Fibroblast of lung (primary cell): ENCODE measurements at regions not wholly inside any gene's neighbourhood (a gene's known extent, or its start where the extent isn't known, plus 50 kb on each side); places are given as distances from the start of the nearest gene placed in this dataset.

Experiments
- DNase-seq, 2 donors: peaks; one replicate each; pipeline versions ENCODE4 v3.0.0 to v3.0.0-alpha.2; 2010; ENCODE audit warnings: low read depth in 2 of 2
- H2AFZ ChIP-seq: 2 replicates; pipeline ENCODE4 v1.5.1; 2012; ENCODE audit warnings: low read length, control low read depth, inconsistent platforms
- H3K27ac ChIP-seq: 2 replicates; pipeline ENCODE4 v1.5.1; 2011; ENCODE audit warnings: low read length, control low read depth; ENCODE audit not compliant: insufficient read depth
- H3K27me3 ChIP-seq: 2 replicates; pipeline ENCODE4 v1.5.1; 2011; ENCODE audit warnings: mild to moderate bottlenecking, low read length; ENCODE audit not compliant: control insufficient read depth, insufficient read depth
- H3K36me3 ChIP-seq: 2 replicates; pipeline ENCODE4 v1.5.1; 2011; ENCODE audit warnings: low read length; ENCODE audit not compliant: control insufficient read depth, insufficient read depth
- H3K4me1 ChIP-seq: 2 replicates; pipeline ENCODE4 v1.5.1; 2011; ENCODE audit warnings: low read length; ENCODE audit not compliant: control insufficient read depth, insufficient read depth; ENCODE audit errors: extremely low read depth
- H3K4me2 ChIP-seq: 2 replicates; pipeline ENCODE4 v1.5.1; 2011; ENCODE audit warnings: low read length, control low read depth; ENCODE audit not compliant: insufficient read depth; ENCODE audit errors: extremely low read depth
- H3K4me3 ChIP-seq, 4 experiments: fragments of 200-600 bp in 1 of 4; sonication (generic) in 1 of 4; replicated peaks in 1 of 4; 2 replicates each; pipeline ENCODE4 v1.5.1; 2011 to 2016; ENCODE audit warnings: low read length in 4 of 4, low read depth in 3 of 4, mild to moderate bottlenecking in 3 of 4, control low read depth in 2 of 4, inconsistent platforms in 1 of 4, mixed read lengths in 1 of 4; ENCODE audit not compliant: insufficient read depth in 1 of 4; ENCODE audit errors: control extremely low read depth in 1 of 4
- H3K79me2 ChIP-seq: 2 replicates; pipeline ENCODE4 v1.5.1; 2012; ENCODE audit warnings: mild to moderate bottlenecking, low read length, inconsistent platforms; ENCODE audit not compliant: control insufficient read depth, insufficient read depth
- H3K9ac ChIP-seq: 2 replicates; pipeline ENCODE4 v1.5.1; 2011; ENCODE audit warnings: mild to moderate bottlenecking, low read length, control low read depth; ENCODE audit not compliant: insufficient read depth
- H3K9me3 ChIP-seq: 2 replicates; pipeline ENCODE4 v1.5.1; 2012; ENCODE audit warnings: low read depth, low read length; ENCODE audit not compliant: control insufficient read depth, insufficient read depth
- H4K20me1 ChIP-seq: 2 replicates; pipeline ENCODE4 v1.5.1; 2011; ENCODE audit warnings: low read length; ENCODE audit not compliant: control insufficient read depth, insufficient read depth; ENCODE audit errors: extremely low read depth
- CTCF ChIP-seq, 2 donors: IDR thresholded peaks in 1 of 2; conservative IDR thresholded peaks in 1 of 2; 1 replicate in 1 of 2; 2 replicates in 1 of 2; pipeline ENCODE4 v1.5.1; 2011 to 2012; ENCODE audit warnings: low read length in 2 of 2, control low read depth in 1 of 2, inconsistent platforms in 1 of 2, low read depth in 1 of 2, mild to moderate bottlenecking in 1 of 2
- EZH2 ChIP-seq: IDR thresholded peaks from 2 replicates; pipeline ENCODE4 v1.5.1; 2012; ENCODE audit warnings: low read length, control low read depth, mild to moderate bottlenecking; ENCODE audit errors: missing control alignments

DNA sequence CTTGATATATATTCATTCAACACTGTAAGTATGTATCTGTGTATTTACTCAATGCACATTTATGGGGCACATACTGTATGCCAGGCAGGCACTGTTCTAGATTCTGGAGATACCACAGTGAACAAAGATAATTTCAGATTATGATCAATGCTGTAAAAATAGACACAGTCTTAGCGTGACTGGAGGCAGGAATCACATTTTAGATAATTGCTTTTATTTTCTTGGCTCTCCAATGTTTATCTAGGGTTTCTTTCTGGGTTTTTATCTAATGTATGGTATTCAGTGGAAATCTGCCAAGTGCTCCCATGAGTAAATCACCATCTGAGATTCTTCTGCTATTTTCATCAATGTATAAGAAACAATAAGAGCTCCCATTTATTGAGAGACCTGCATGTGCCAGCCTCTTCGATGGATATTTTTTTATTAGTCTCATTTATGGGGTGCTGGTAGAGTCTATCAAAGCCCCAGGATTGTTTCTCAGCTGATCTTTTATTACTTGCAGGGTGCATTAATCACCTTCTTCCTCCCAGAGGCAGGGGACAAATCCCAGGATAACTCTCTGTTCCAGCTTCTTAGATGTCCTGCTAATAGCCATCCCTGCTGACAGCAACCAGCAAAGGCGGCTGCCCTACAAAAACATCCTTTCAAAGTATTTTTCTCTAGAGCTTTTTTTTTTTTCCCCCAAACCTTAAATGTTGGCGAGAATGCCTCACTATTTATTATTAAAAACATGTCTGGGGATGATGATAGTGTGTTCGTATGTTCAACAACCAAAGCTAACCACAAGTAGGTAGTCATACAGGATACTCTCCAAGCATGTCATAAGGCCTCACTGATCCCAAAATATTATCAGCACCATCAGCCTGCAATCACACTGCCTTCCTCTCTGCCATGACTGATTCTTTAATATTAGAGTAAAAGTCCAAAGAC, 331.0 kb upstream of the RASGRP1 start:
- peak; percentile 74 to 90 for DNase-seq
- Histone ChIP-seq H3K9ac (no peak overlapping the region), H3K27me3 (no peaks in the 10 kb centered on the region), H3K79me2 (no peaks in the 10 kb centered on the region), H4K20me1 (no peaks in the 10 kb centered on the region), H3K4me2 (peak overlapping the region; percentile 52), H2AFZ (no peak overlapping the region), H3K27ac (peak overlapping the region; percentile 68), H3K4me1 (peaks cover 17% of the 10 kb centered on the region), H3K36me3 (no peaks in the 10 kb centered on the region), H3K4me3 (no peak overlapping the region), H3K9me3 (no peaks in the 10 kb centered on the region)
- TF ChIP-seq EZH2 = no peak

DNA sequence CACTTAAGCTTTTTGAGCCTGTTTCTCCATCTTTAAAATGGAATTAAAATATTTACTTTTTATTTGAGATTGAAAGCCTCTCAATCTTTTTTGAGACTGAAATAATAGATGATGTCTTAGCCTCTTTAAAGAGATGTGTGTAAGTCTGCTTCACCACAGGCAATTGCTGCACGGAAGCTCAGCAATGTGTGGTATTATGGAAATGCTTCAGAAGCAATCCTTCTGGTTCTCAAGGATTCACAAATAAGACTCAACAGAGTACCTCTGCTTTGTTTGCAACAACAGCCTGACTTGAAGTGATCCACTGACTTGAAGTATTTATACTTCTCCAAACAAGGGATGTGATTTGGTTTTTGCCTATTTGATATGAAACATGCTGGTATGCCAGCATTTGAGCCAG, 332.0 kb upstream of the RASGRP1 start:
- Histone ChIP-seq H3K27me3 (no peaks in the 10 kb centered on the region), H3K4me1 (peaks cover 17% of the 10 kb centered on the region), H4K20me1 (no peaks in the 10 kb centered on the region), H3K9ac (no peak overlapping the region), H3K4me3 (no peak overlapping the region), H3K27ac (no peak overlapping the region), H3K9me3 (no peaks in the 10 kb centered on the region), H3K79me2 (no peaks in the 10 kb centered on the region), H3K4me2 (no peak overlapping the region), H3K36me3 (no peaks in the 10 kb centered on the region), H2AFZ (no peak overlapping the region)
- peak in 1 of 2 donors; percentile 61 for DNase-seq
- TF ChIP-seq EZH2 (no peak), CTCF (conservative IDR thresholded peaks at IDR 0.05 in 1 of 2, IDR thresholded peaks at IDR 0.05 in 1 of 2; ENCODE audit: low read depth in 1 of 2, low read length in 2 of 2) (no peak)

DNA sequence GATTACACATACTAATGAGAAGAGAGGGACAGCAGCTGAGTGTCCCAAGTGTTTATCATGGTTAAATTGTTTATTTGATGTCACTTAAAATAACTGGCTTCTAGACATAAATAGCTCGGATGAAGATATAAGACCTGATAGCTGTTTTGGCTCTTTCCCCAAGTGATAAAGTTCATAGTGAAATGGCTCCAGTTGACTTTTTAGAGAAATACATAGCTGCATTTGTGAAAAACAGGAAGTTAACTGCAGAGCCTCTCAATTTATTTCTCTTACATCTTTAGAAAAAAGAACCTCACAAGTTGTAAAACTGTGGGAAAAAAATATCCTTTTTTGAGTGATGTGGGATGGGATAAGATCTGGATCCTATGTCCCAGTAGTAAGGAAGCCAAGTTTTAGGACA, 332.9 kb upstream of the RASGRP1 start:
- Histone ChIP-seq H3K79me2 (no peaks in the 10 kb centered on the region), H3K9me3 (no peaks in the 10 kb centered on the region), H3K36me3 (no peaks in the 10 kb centered on the region), H3K4me2 (no peak overlapping the region), H4K20me1 (no peaks in the 10 kb centered on the region), H3K27me3 (no peaks in the 10 kb centered on the region), H3K4me3 (no peak overlapping the region), H3K4me1 (peaks cover 17% of the 10 kb centered on the region), H3K9ac (no peak overlapping the region), H3K27ac (no peak overlapping the region), H2AFZ (no peak overlapping the region)
- TF ChIP-seq EZH2 = no peak
- no peak for TF ChIP-seq CTCF (conservative IDR thresholded peaks at IDR 0.05 in 1 of 2, IDR thresholded peaks at IDR 0.05 in 1 of 2; ENCODE audit: low read depth in 1 of 2, low read length in 2 of 2)
- DNase-seq = no peak
